Testis (tissue), 2 donors: ENCODE measurements at regions not wholly inside any gene's neighbourhood (a gene's known extent, or its start where the extent isn't known, plus 50 kb on each side); places are given as distances from the start of the nearest gene placed in this dataset.

Experiments used
- POLR2A ChIP-seq: fragments of 450-650 bp; IDR thresholded peaks from one replicate; pipeline ENCODE4 v1.6.1; 2017; ENCODE audit warnings: antibody characterized with exemption, mild to moderate bottlenecking, moderate library complexity
- TF ChIP-seq, protein P1 (sequence below), 3 experiments: fragments of 450-650 bp in 2 of 3; fragments of 200-600 bp in 1 of 3; sonication (generic) in 1 of 3; IDR thresholded peaks; one replicate each; pipeline ENCODE4 v1.5.1; 2016 to 2019; ENCODE audit warnings: antibody characterized with exemption in 3 of 3, mild to moderate bottlenecking in 2 of 3, moderate library complexity in 1 of 3

- TF ChIP-seq POLR2A, result no peak
- TF ChIP-seq, protein P1, sequence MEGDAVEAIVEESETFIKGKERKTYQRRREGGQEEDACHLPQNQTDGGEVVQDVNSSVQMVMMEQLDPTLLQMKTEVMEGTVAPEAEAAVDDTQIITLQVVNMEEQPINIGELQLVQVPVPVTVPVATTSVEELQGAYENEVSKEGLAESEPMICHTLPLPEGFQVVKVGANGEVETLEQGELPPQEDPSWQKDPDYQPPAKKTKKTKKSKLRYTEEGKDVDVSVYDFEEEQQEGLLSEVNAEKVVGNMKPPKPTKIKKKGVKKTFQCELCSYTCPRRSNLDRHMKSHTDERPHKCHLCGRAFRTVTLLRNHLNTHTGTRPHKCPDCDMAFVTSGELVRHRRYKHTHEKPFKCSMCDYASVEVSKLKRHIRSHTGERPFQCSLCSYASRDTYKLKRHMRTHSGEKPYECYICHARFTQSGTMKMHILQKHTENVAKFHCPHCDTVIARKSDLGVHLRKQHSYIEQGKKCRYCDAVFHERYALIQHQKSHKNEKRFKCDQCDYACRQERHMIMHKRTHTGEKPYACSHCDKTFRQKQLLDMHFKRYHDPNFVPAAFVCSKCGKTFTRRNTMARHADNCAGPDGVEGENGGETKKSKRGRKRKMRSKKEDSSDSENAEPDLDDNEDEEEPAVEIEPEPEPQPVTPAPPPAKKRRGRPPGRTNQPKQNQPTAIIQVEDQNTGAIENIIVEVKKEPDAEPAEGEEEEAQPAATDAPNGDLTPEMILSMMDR (IDR thresholded peaks at IDR 0.05), result no peak
Observed at GRCh38 chr6:168935628-168936010, 318.0 kb downstream of the THBS2 start.
